Thyroid gland (tissue), 4 donors: ENCODE measurements at regions not wholly inside any gene's neighbourhood (a gene's known extent, or its start where the extent isn't known, plus 50 kb on each side); places are given as distances from the start of the nearest gene placed in this dataset.
A peak's percentile ranks its signal among the peaks of the same experiment; 100 is the strongest.
"Not testable (repeated sequence)": the region's sequence is repeated elsewhere in the genome, so short reads cannot be mapped to it uniquely, and the experiment has no call there.

ENCODE experiments used
- DNase-seq, 2 donors: peaks; one replicate each; pipeline ENCODE4 v3.0.0-alpha.2; 2019
- H3K27ac ChIP-seq, 3 donors: fragments of 200-600 bp; sonication (generic); 1 replicate in 2 of 3; 2 replicates in 1 of 3; pipeline ENCODE4 v1.5.1; 2016 to 2019; ENCODE audit warnings: mild to moderate bottlenecking in 1 of 3, moderate library complexity in 1 of 3
- H3K27me3 ChIP-seq: fragments of 200-600 bp; sonication (generic); one replicate; pipeline ENCODE4 v1.5.1; 2019
- H3K36me3 ChIP-seq, 2 donors: fragments of 200-600 bp; sonication (generic); one replicate each; pipeline ENCODE4 v1.5.1; 2016 to 2019
- H3K4me1 ChIP-seq, 2 donors: fragments of 200-600 bp; sonication (generic); one replicate each; pipeline ENCODE4 v1.5.1; 2017 to 2019
- H3K4me3 ChIP-seq, 3 donors: fragments of 200-600 bp; sonication (generic); replicated peaks in 1 of 3; 1 replicate in 2 of 3; 2 replicates in 1 of 3; pipeline ENCODE4 v1.5.1; 2016; ENCODE audit warnings: mild to moderate bottlenecking in 1 of 3
- H3K9me3 ChIP-seq: fragments of 200-600 bp; sonication (generic); one replicate; pipeline ENCODE4 v1.5.1; 2017
- POLR2A ChIP-seq, 2 donors: fragments of 450-650 bp; IDR thresholded peaks; one replicate each; pipeline ENCODE4 v1.6.1; 2017; ENCODE audit warnings: antibody characterized with exemption in 2 of 2, mild to moderate bottlenecking in 2 of 2, moderate library complexity in 1 of 2
- WGBS, 2 donors: methylation state at CpG; one replicate each; pipeline ENCODE4 v1.1.5; 2017; 5-methylcytosine and 5-hydroxymethylcytosine counted together
- intact Hi-C: fragments of 100-400 bp; cut with DNase I; formaldehyde crosslinking; loops from one replicate; pipeline ENCODE4 v1.15.1; 2023
- TF ChIP-seq, protein P1 (sequence below), 6 experiments: fragments of 200-600 bp in 3 of 6; fragments of 450-650 bp in 3 of 6; sonication (generic) in 3 of 6; IDR thresholded peaks; one replicate each; pipeline ENCODE4 v1.5.1; 2016 to 2019; ENCODE audit warnings: antibody characterized with exemption in 6 of 6, mild to moderate bottlenecking in 2 of 6, inconsistent platforms in 1 of 6, moderate library complexity in 1 of 6

- no peaks in the 10 kb centered on the region for H3K27me3 ChIP-seq
- no peaks in the 10 kb centered on the region for H3K4me1 ChIP-seq
- intact Hi-C loops: no loop called here
- no peak overlapping the region for H3K27ac ChIP-seq
- H3K36me3 ChIP-seq: no peaks in the 10 kb centered on the region
- no peaks in the 10 kb centered on the region for H3K9me3 ChIP-seq
- WGBS, 2 donors: 86 to 95% methylated on average over 1 of the region's 1 CpG
- no peak for DNase-seq
- no peak overlapping the region for H3K4me3 ChIP-seq
- TF ChIP-seq, protein P1, sequence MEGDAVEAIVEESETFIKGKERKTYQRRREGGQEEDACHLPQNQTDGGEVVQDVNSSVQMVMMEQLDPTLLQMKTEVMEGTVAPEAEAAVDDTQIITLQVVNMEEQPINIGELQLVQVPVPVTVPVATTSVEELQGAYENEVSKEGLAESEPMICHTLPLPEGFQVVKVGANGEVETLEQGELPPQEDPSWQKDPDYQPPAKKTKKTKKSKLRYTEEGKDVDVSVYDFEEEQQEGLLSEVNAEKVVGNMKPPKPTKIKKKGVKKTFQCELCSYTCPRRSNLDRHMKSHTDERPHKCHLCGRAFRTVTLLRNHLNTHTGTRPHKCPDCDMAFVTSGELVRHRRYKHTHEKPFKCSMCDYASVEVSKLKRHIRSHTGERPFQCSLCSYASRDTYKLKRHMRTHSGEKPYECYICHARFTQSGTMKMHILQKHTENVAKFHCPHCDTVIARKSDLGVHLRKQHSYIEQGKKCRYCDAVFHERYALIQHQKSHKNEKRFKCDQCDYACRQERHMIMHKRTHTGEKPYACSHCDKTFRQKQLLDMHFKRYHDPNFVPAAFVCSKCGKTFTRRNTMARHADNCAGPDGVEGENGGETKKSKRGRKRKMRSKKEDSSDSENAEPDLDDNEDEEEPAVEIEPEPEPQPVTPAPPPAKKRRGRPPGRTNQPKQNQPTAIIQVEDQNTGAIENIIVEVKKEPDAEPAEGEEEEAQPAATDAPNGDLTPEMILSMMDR (IDR thresholded peaks at IDR 0.05): no peak
- TF ChIP-seq POLR2A (IDR thresholded peaks at IDR 0.05): no peak
These were observed 634.5 kb upstream of the NRP1 start for GRCh38 chr10:33968983-33969382.

DNA sequence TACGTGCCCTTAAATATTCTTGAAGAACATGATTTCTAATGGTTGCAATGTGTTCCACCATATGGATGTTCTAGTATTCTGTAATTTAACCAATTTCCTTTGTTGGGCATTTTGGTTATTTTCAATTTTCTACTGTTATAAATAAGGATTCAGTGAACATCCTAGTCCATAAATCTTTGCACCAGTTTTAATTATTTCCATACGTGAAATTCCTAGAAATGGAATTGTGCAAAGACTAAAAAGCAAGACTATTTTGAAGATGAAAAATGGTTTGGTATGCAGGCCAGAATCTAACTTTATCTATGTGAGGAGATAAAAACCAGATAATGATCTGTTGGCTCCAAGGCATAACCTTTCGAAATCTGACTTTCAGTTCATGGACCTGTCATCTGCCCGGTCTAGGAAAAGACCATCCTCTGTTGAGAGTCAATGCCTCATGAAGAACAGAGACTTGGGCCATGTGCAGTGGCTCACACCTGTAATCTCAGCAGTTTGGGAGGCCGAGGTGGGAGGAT, 633.2 kb upstream of the NRP1 start:
- TF ChIP-seq POLR2A (IDR thresholded peaks at IDR 0.05): no peak
- TF ChIP-seq, protein P1 (IDR thresholded peaks at IDR 0.05): no peak
- Histone ChIP-seq H3K27ac (no peak overlapping the region), H3K4me1 (no peaks in the 10 kb centered on the region), H3K9me3 (no peaks in the 10 kb centered on the region), H3K4me3 (no peak overlapping the region), H3K27me3 (no peaks in the 10 kb centered on the region), H3K36me3 (no peaks in the 10 kb centered on the region)
- WGBS, 2 donors: 94% methylated on average over 5 of the region's 5 CpGs
- DNase-seq: no peak
- intact Hi-C loops: no loop called here

DNA sequence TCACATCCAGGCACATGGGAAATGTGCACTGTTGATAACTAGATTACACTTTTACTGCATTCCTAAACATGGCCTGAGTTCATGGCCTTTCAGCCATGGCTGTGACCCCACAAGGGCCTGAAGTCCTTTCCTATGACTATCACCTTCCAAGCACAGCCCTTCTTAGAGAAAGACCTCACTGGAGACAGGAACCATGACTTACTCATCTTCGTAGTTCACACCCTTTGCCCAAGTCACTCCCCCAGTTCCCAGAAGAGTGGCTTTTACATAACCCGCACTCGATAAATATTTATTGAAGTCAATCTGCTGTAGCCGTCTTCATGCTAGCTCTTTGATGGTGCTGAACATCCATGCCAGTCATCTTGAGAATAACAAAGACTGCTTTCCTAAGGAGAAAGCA, 632.5 kb upstream of the NRP1 start:
- TF ChIP-seq, protein P1 (IDR thresholded peaks at IDR 0.05): no peak
- no peak for TF ChIP-seq POLR2A (IDR thresholded peaks at IDR 0.05)
- intact Hi-C loops: no loop called here
- Histone ChIP-seq H3K27me3 (no peaks in the 10 kb centered on the region), H3K9me3 (no peaks in the 10 kb centered on the region), H3K36me3 (no peaks in the 10 kb centered on the region), H3K27ac (no peak overlapping the region), H3K4me3 (no peak overlapping the region), H3K4me1 (no peaks in the 10 kb centered on the region)
- 94 to 96% methylated on average over 4 of the region's 4 CpGs for WGBS, 2 donors
- DNase-seq: no peak

GRCh38 chr10:33965795-33966581, 631.5 kb upstream of the NRP1 start:
- WGBS, 2 donors: 83 to 86% methylated on average over 6 of the region's 6 CpGs
- Histone ChIP-seq H3K27ac (no peak overlapping the region), H3K9me3 (no peaks in the 10 kb centered on the region), H3K36me3 (no peaks in the 10 kb centered on the region), H3K4me3 (no peak overlapping the region), H3K4me1 (no peaks in the 10 kb centered on the region), H3K27me3 (no peaks in the 10 kb centered on the region)
- intact Hi-C loops: no loop called here
- peak; percentile 11 to 16 for DNase-seq
- TF ChIP-seq, protein P1 (IDR thresholded peaks at IDR 0.05): no peak
- TF ChIP-seq POLR2A (IDR thresholded peaks at IDR 0.05): no peak

DNA sequence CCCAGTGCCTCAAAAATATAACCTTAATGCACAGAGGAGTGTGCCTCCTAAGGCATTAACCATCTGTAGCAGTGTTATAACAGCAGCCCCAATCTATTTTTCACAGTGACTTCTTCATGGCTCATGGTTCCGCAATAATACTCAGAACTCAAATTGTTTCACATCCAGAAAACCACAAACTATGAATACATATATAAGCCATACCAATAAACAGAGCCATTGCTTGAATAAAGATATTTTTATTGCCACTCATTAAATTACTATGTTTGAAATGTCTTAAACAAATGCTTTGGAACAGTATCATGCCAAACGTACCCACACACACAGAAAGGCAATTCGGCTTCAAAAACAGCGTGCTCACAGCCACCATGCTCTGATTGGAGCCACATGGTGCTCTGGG, 629.3 kb upstream of the NRP1 start:
- Histone ChIP-seq H3K4me3 (no peak overlapping the region), H3K36me3 (no peaks in the 10 kb centered on the region), H3K27ac (no peak overlapping the region), H3K27me3 (no peaks in the 10 kb centered on the region), H3K9me3 (no peaks in the 10 kb centered on the region), H3K4me1 (no peaks in the 10 kb centered on the region)
- DNase-seq: no peak
- TF ChIP-seq POLR2A (IDR thresholded peaks at IDR 0.05): no peak
- TF ChIP-seq, protein P1 (IDR thresholded peaks at IDR 0.05): no peak
- intact Hi-C loops: no loop called here
- 90 to 97% methylated on average over 4 of the region's 4 CpGs for WGBS, 2 donors

- H3K36me3 ChIP-seq, H3K27ac ChIP-seq, H3K27me3 ChIP-seq, intact Hi-C loops, H3K9me3 ChIP-seq, DNase-seq, H3K4me1 ChIP-seq, H3K4me3 ChIP-seq: not testable (repeated sequence)
- WGBS, 2 donors: 89 to 91% methylated on average over 4 of the region's 4 CpGs
These were observed 621.9 kb upstream of the NRP1 start for GRCh38 chr10:33956322-33956721.
